Endothelial cell of umbilical vein (primary cell): ENCODE measurements at regions not wholly inside any gene's neighbourhood (a gene's known extent, or its start where the extent isn't known, plus 50 kb on each side); places are given as distances from the start of the nearest gene placed in this dataset.

ENCODE experiments used
- BruUV-seq: library from RNA; stranded (reverse); fragments of 400-500 nt; replicated peaks from 2 replicates; lab custom pipeline; 2021; lab: Mats Ljungman, UMichigan
- CTCF ChIA-PET: fragments of 300-600, 350-600 bp; sonication (Branson Sonifier 250); formaldehyde crosslinking; loops from one replicate; lab custom pipeline; 2021; ENCODE audit warnings: antibody characterized with exemption, inconsistent platforms; lab: Charles Lee
- POLR2A ChIA-PET: fragments of 300-600, 350-600 bp; sonication (Branson Sonifier 250); formaldehyde crosslinking; loops from one replicate; lab custom pipeline; 2021; ENCODE audit warnings: antibody characterized with exemption, inconsistent platforms; lab: Charles Lee
- DNase-seq: peaks from one replicate; pipeline ENCODE4 v3.0.0-alpha.2; 2011; ENCODE audit warnings: low read depth, low spot score
- FAIRE-seq: peaks from 2 replicates; lab custom pipeline; 2011; peaks lifted over from hg19 to GRCh38; lab: Jason Lieb, UNC
- H2AFZ ChIP-seq: 2 replicates; pipeline ENCODE4 v1.6.0; 2012; ENCODE audit warnings: low read depth, low read length, control low read depth, inconsistent platforms
- H3K27ac ChIP-seq: 2 replicates; pipeline ENCODE4 v1.5.1; 2011; ENCODE audit warnings: low read depth, mild to moderate bottlenecking, control low read depth, low read length, moderate library complexity; ENCODE audit not compliant: insufficient read depth
- H3K27me3 ChIP-seq, 2 experiments: 2 replicates each; pipeline versions ENCODE4 v1.6.0 to v1.6.1; 2011; ENCODE audit warnings: low read length in 2 of 2, mixed read lengths in 1 of 2; ENCODE audit not compliant: control insufficient read depth in 2 of 2, insufficient read depth in 2 of 2
- H3K36me3 ChIP-seq, 2 experiments: 2 replicates in 1 of 2; 3 replicates in 1 of 2; pipeline ENCODE4 v1.5.1; 2011; ENCODE audit warnings: low read length in 2 of 2, mild to moderate bottlenecking in 1 of 2, moderate library complexity in 1 of 2; ENCODE audit not compliant: control insufficient read depth in 2 of 2, insufficient read depth in 2 of 2; ENCODE audit errors: extremely low read depth in 1 of 2
- H3K4me1 ChIP-seq: 3 replicates; pipeline ENCODE4 v1.5.1; 2011; ENCODE audit warnings: mild to moderate bottlenecking, low read length; ENCODE audit not compliant: control insufficient read depth, insufficient read depth; ENCODE audit errors: extremely low read depth
- H3K4me2 ChIP-seq: 2 replicates; pipeline ENCODE4 v1.6.1; 2011; ENCODE audit warnings: low read length, control low read depth, mixed read lengths; ENCODE audit not compliant: insufficient read depth
- H3K4me3 ChIP-seq, 3 experiments: fragments of 200-600 bp in 1 of 3; sonication (generic), shearing (Covaris generic) in 1 of 3; replicated peaks in 1 of 3; 2 replicates each; pipeline ENCODE4 v1.5.1; 2011 to 2016; ENCODE audit warnings: control low read depth in 3 of 3, low read length in 3 of 3, mild to moderate bottlenecking in 2 of 3, inconsistent platforms in 1 of 3, low read depth in 1 of 3, moderate library complexity in 1 of 3; ENCODE audit not compliant: insufficient read depth in 1 of 3
- H3K79me2 ChIP-seq: 2 replicates; pipeline ENCODE4 v1.6.0; 2012; ENCODE audit warnings: low read length, inconsistent platforms; ENCODE audit not compliant: control insufficient read depth, insufficient read depth
- H3K9ac ChIP-seq: replicated peaks from 2 replicates; pipeline ENCODE3; 2011; ENCODE audit warnings: low read length, control low read depth; ENCODE audit not compliant: insufficient read depth; ENCODE audit errors: extremely low read depth
- H3K9me1 ChIP-seq: replicated peaks from 3 replicates; pipeline ENCODE4 v1.6.0; 2011; ENCODE audit warnings: mild to moderate bottlenecking, low read length; ENCODE audit not compliant: control insufficient read depth, insufficient read depth; ENCODE audit errors: extremely low read depth
- H3K9me3 ChIP-seq: replicated peaks from 2 replicates; pipeline ENCODE4 v1.5.1; 2012; ENCODE audit warnings: low read length, inconsistent platforms; ENCODE audit not compliant: control insufficient read depth, insufficient read depth
- H4K20me1 ChIP-seq: replicated peaks from 2 replicates; pipeline ENCODE3; 2011; ENCODE audit warnings: mild to moderate bottlenecking, low read length; ENCODE audit not compliant: control insufficient read depth, insufficient read depth; ENCODE audit errors: extremely low read depth
- CTCF ChIP-seq, 2 donors: IDR thresholded peaks; 1 replicate in 1 of 2; 2 replicates in 1 of 2; pipeline ENCODE4 v1.5.1; 2011; ENCODE audit warnings: low read length in 2 of 2, mild to moderate bottlenecking in 2 of 2, moderate library complexity in 2 of 2, control low read depth in 1 of 2, inconsistent platforms in 1 of 2, low read depth in 1 of 2; ENCODE audit not compliant: insufficient read depth in 1 of 2; ENCODE audit errors: extremely low read depth in 1 of 2
- EZH2 ChIP-seq: IDR thresholded peaks from 2 replicates; pipeline ENCODE4 v1.6.1; 2012; ENCODE audit warnings: borderline replicate concordance, low read depth, mild to moderate bottlenecking, moderate library complexity, low read length, inconsistent platforms; ENCODE audit not compliant: severe bottlenecking
- FOS ChIP-seq: IDR thresholded peaks from 2 replicates; pipeline ENCODE4 v1.6.1; 2011; ENCODE audit warnings: mild to moderate bottlenecking, low read length, moderate library complexity, borderline replicate concordance; ENCODE audit not compliant: insufficient read depth
- GATA2 ChIP-seq: IDR thresholded peaks from 2 replicates; pipeline ENCODE4 v1.7.0; 2011; ENCODE audit warnings: low read depth, mild to moderate bottlenecking, moderate library complexity, mixed read lengths, low read length; ENCODE audit not compliant: insufficient read length, insufficient read depth
- JUN ChIP-seq: IDR thresholded peaks from 2 replicates; pipeline ENCODE4 v1.6.1; 2011; ENCODE audit warnings: borderline replicate concordance, low read depth; ENCODE audit not compliant: insufficient read length, insufficient read depth
- MAX ChIP-seq: IDR thresholded peaks from 2 replicates; pipeline ENCODE4 v1.6.1; 2011; ENCODE audit not compliant: insufficient read depth, insufficient read length
- MYC ChIP-seq: IDR thresholded peaks from one replicate; pipeline ENCODE4 v1.6.1; 2011; ENCODE audit warnings: mild to moderate bottlenecking, low read depth, low read length
- POLR2A ChIP-seq: IDR thresholded peaks from 2 replicates; pipeline ENCODE4 v1.6.1; 2012; ENCODE audit warnings: low read depth, mild to moderate bottlenecking, control low read depth, low read length
- POLR2AphosphoS5 ChIP-seq: IDR thresholded peaks from 2 replicates; pipeline ENCODE4 v1.6.1; 2012; ENCODE audit warnings: low read depth, mild to moderate bottlenecking, control low read depth, low read length, moderate library complexity; ENCODE audit not compliant: insufficient read depth
- dilution Hi-C: fragments of 300-500 bp; cut with MboI; formaldehyde crosslinking; loops from one replicate; pipeline ENCODE4 v1.15.0; 2019; ENCODE audit warnings: low sequenced_read_pairs; ENCODE audit not compliant: extremely low pct_ligation_motif_present
- intact Hi-C: fragments of 100-400 bp; cut with micrococcal nuclease; formaldehyde crosslinking; loops from one replicate; pipeline ENCODE4 v1.10.0; 2022

- Histone ChIP-seq H3K9me1 (no peaks in the 10 kb centered on the region), H3K36me3 (no peaks in the 10 kb centered on the region), H3K9ac (no peak overlapping the region), H3K4me2 (no peak overlapping the region), H3K9me3 (no peaks in the 10 kb centered on the region), H4K20me1 (no peaks in the 10 kb centered on the region), H3K79me2 (no peaks in the 10 kb centered on the region), H3K27ac (no peak overlapping the region), H2AFZ (peak overlapping the region; percentile 42), H3K27me3 (no peaks in the 10 kb centered on the region), H3K4me3 (no peak overlapping the region), H3K4me1 (no peaks in the 10 kb centered on the region)
- TF ChIP-seq MYC (no peak), FOS (peak; percentile 54), GATA2 (peak; percentile 97)
- DNase-seq: no peak
- POLR2A ChIA-PET: no interaction called here
- peak; percentile 62 for FAIRE-seq
- dilution Hi-C loops: no loop called here
- intact Hi-C loops: no loop called here
- CTCF ChIA-PET: no interaction called here
- no TSS peak for BruUV-seq
These were observed 535.9 kb upstream of the FTMT start for GRCh38 chr5:121315786-121316185.

- TF ChIP-seq GATA2 (no peak), JUN (no peak), EZH2 (no peak), MAX (no peak), POLR2A (no peak), CTCF (IDR thresholded peaks at IDR 0.05; ENCODE audit: extremely low read depth in 1 of 2, insufficient read depth in 1 of 2, low read depth in 1 of 2, low read length in 2 of 2) (no peak), MYC (no peak), FOS (no peak), POLR2AphosphoS5 (no peak)
- no TSS peak for BruUV-seq
- no peak overlapping the region for H3K4me3 ChIP-seq
- H3K9me1 ChIP-seq: no peaks in the 10 kb centered on the region
- no peaks in the 10 kb centered on the region for H4K20me1 ChIP-seq
- H3K9ac ChIP-seq: no peak overlapping the region
- H3K27ac ChIP-seq: no peak overlapping the region
- dilution Hi-C loops (no loop called here), intact Hi-C loops (no loop called here)
- DNase-seq (no peak), FAIRE-seq (no peak)
- no peaks in the 10 kb centered on the region for H3K36me3 ChIP-seq
- no peaks in the 10 kb centered on the region for H3K79me2 ChIP-seq
- H3K27me3 ChIP-seq: no peaks in the 10 kb centered on the region
- POLR2A ChIA-PET: no interaction called here
- no peaks in the 10 kb centered on the region for H3K9me3 ChIP-seq
- CTCF ChIA-PET: no interaction called here
- H2AFZ ChIP-seq: no peak overlapping the region
- no peak overlapping the region for H3K4me2 ChIP-seq
- H3K4me1 ChIP-seq: no peaks in the 10 kb centered on the region
These were observed 532.4 kb upstream of the FTMT start for GRCh38 chr5:121319292-121319691.
